T-cell (primary cell): ENCODE measurements at regions not wholly inside any gene's neighbourhood (a gene's known extent, or its start where the extent isn't known, plus 50 kb on each side); places are given as distances from the start of the nearest gene placed in this dataset.

Source experiments
- ATAC-seq, 4 experiments: fragments of 200-7000 bp in 3 of 4; fragments of 150-1000 bp in 1 of 4; cut with Tn5 transposase; replicated peaks in 1 of 4; 1 replicate in 3 of 4; 2 replicates in 1 of 4; pipeline ENCODE4 v1.10.0; 2021; ENCODE audit warnings: moderate library complexity in 3 of 4, mild to moderate bottlenecking in 2 of 4, moderate number of reproducible peaks in 1 of 4
- CTCF ChIA-PET, 2 donors: fragments of 300-600 bp; sonication (Branson Sonifier 250); formaldehyde crosslinking; loops; one replicate each; lab custom pipeline; 2022; ENCODE audit warnings: antibody characterized with exemption in 2 of 2; lab: Charles Lee
- POLR2A ChIA-PET, 2 donors: fragments of 300-600 bp; sonication (Branson Sonifier 250); formaldehyde crosslinking; loops; one replicate each; lab custom pipeline; 2022; ENCODE audit warnings: antibody characterized with exemption in 2 of 2; lab: Charles Lee
- DNase-seq, 35 experiments: peaks; one replicate each; pipeline versions ENCODE4 v3.0.0 to v3.0.0-alpha.2; 2013 to 2023
- H3K27ac ChIP-seq: one replicate; pipeline ENCODE4 v1.5.1; 2013; ENCODE audit warnings: low read length
- H3K27me3 ChIP-seq, 2 experiments: replicated peaks in 1 of 2; 1 replicate in 1 of 2; 2 replicates in 1 of 2; pipeline versions ENCODE4 v1.6.1 to v1.7.0; 2013; ENCODE audit warnings: low read length in 1 of 2, mixed read lengths in 1 of 2; ENCODE audit not compliant: control insufficient read depth in 2 of 2, insufficient read depth in 2 of 2; ENCODE audit errors: extremely low read depth in 1 of 2
- H3K36me3 ChIP-seq, 2 donors: 1 replicate in 1 of 2; 2 replicates in 1 of 2; pipeline versions ENCODE4 v1.6.1 to v1.7.0; 2013; ENCODE audit warnings: low read length in 1 of 2; ENCODE audit not compliant: control insufficient read depth in 2 of 2, insufficient read depth in 1 of 2; ENCODE audit errors: extremely low read depth in 1 of 2
- H3K4me1 ChIP-seq, 2 experiments: 1 replicate in 1 of 2; 2 replicates in 1 of 2; pipeline versions ENCODE4 v1.6.1 to v1.7.0; 2013; ENCODE audit warnings: low read length in 2 of 2, mixed read lengths in 1 of 2; ENCODE audit not compliant: insufficient read depth in 2 of 2, control insufficient read depth in 1 of 2; ENCODE audit errors: extremely low read depth in 1 of 2
- H3K4me3 ChIP-seq, 2 donors: 1 replicate in 1 of 2; 2 replicates in 1 of 2; pipeline versions ENCODE4 v1.5.1 to v1.7.0; 2013; ENCODE audit warnings: mild to moderate bottlenecking in 2 of 2, low read length in 1 of 2, moderate library complexity in 1 of 2; ENCODE audit not compliant: control insufficient read depth in 1 of 2; ENCODE audit errors: extremely low read depth in 1 of 2
- H3K9me3 ChIP-seq: 2 replicates; pipeline ENCODE4 v1.7.0; 2013
- H3K27ac Mint-ChIP-seq, 2 donors: one replicate each; pipeline ENCODE4 v1.8.0; 2020 to 2021; ENCODE audit warnings: mild to moderate bottlenecking in 2 of 2, mixed read lengths in 2 of 2
- H3K27me3 Mint-ChIP-seq, 2 donors: one replicate each; pipeline ENCODE4 v1.8.0; 2021 to 2022; ENCODE audit warnings: mixed read lengths in 2 of 2
- H3K36me3 Mint-ChIP-seq: one replicate; pipeline ENCODE4 v1.8.0; 2021; ENCODE audit warnings: mixed read lengths
- H3K4me1 Mint-ChIP-seq, 3 donors: one replicate each; pipeline ENCODE4 v1.8.0; 2020 to 2022; ENCODE audit warnings: mixed read lengths in 3 of 3, mild to moderate bottlenecking in 1 of 3
- H3K4me3 Mint-ChIP-seq, 3 donors: one replicate each; pipeline ENCODE4 v1.8.0; 2020 to 2022; ENCODE audit warnings: mild to moderate bottlenecking in 3 of 3, mixed read lengths in 3 of 3, moderate library complexity in 3 of 3
- H3K9me3 Mint-ChIP-seq, 3 donors: one replicate each; pipeline ENCODE4 v1.8.0; 2020 to 2022; ENCODE audit warnings: mixed read lengths in 3 of 3
- WGBS: methylation state at CpG from one replicate; pipeline ENCODE4 v1.1.5; 2013; ENCODE audit warnings: missing lambda C conversion rate; ENCODE audit not compliant: insufficient coverage; 5-methylcytosine and 5-hydroxymethylcytosine counted together

GRCh38 chr4:42732776-42733175 is 75.9 kb upstream of the ATP8A1 start:
- no peaks in the 10 kb centered on the region for H3K4me1 ChIP-seq
- DNase-seq, result no peak
- H3K27ac ChIP-seq, result no peak overlapping the region
- no peaks in the 10 kb centered on the region for H3K36me3 ChIP-seq
- H3K27me3 ChIP-seq, result no peaks in the 10 kb centered on the region
- Mint-ChIP-seq H3K36me3 (no peaks in the 10 kb centered on the region), H3K9me3 (peaks cover 0 to 13% (median 10%) of the 10 kb centered on the region in 3 donors), H3K27me3 (peaks cover 0 to 8% of the 10 kb centered on the region in 2 donors), H3K4me1 (no peaks in the 10 kb centered on the region), H3K27ac (no peak overlapping the region), H3K4me3 (no peak overlapping the region)
- ChIA-PET CTCF (interaction anchor here in 1 of 2 donors (0.7 kb wide), 1 partner anchor 262 kb away, joined by 7 read pairs; no protein-coding TSS in a partner anchor), POLR2A (no interaction called here)
- no CpG with 5 or more reads among the region's 5 CpGs for WGBS
- no peak overlapping the region for H3K4me3 ChIP-seq
- H3K9me3 ChIP-seq, result no peaks in the 10 kb centered on the region
- no peak for ATAC-seq

GRCh38 chr4:42729505-42730237 is 72.8 kb upstream of the ATP8A1 start:
- no peaks in the 10 kb centered on the region for H3K36me3 ChIP-seq
- no peaks in the 10 kb centered on the region for H3K36me3 Mint-ChIP-seq
- WGBS, result no CpG with 5 or more reads among the region's 4 CpGs
- no peaks in the 10 kb centered on the region for H3K4me1 ChIP-seq
- CTCF ChIA-PET, result no interaction called here
- H3K9me3 ChIP-seq, result no peaks in the 10 kb centered on the region
- no peak overlapping the region for H3K4me3 ChIP-seq
- DNase-seq, result no peak
- POLR2A ChIA-PET, result no interaction called here
- peaks cover 0 to 13% (median 10%) of the 10 kb centered on the region in 3 donors for H3K9me3 Mint-ChIP-seq
- H3K4me3 Mint-ChIP-seq, result no peak overlapping the region
- peaks cover 0 to 5% of the 10 kb centered on the region in 2 donors for H3K27me3 Mint-ChIP-seq
- H3K27ac Mint-ChIP-seq, result no peak overlapping the region
- no peaks in the 10 kb centered on the region for H3K27me3 ChIP-seq
- no peaks in the 10 kb centered on the region for H3K4me1 Mint-ChIP-seq
- H3K27ac ChIP-seq, result no peak overlapping the region
- no peak for ATAC-seq

DNA sequence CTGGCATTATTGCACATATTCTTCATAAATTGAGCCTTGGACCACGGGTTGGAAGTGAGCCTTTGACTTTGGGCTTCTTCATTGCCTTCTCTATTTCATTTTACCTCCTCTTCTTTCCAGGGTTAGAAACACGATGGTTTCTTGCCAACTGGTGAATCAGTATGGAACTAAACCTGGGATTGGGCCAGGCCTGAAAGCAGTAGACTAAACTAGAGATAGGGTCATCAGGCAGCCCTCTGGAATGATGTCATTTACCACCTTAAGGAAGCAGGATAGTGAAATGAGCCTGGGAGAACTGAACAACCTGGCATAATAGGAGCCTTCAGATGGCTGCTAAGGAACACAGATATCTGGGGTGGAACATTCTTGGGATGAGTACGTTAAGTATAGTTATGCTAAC is 67.5 kb upstream of the ATP8A1 start:
- H3K9me3 Mint-ChIP-seq, result peaks cover 3 to 17% (median 9%) of the 10 kb centered on the region in 3 donors
- DNase-seq (no peak), ATAC-seq (no peak)
- WGBS, result no CpG with 5 or more reads among the region's 3 CpGs
- Histone ChIP-seq H3K36me3 (no peaks in the 10 kb centered on the region), H3K27me3 (no peaks in the 10 kb centered on the region), H3K4me3 (no peak overlapping the region), H3K27ac (no peak overlapping the region), H3K4me1 (no peaks in the 10 kb centered on the region), H3K9me3 (no peaks in the 10 kb centered on the region)
- POLR2A ChIA-PET, result no interaction called here
- peaks cover 0 to 4% (median 0%) of the 10 kb centered on the region in 3 donors for H3K4me1 Mint-ChIP-seq
- H3K4me3 Mint-ChIP-seq, result no peak overlapping the region
- H3K27ac Mint-ChIP-seq, result no peak overlapping the region
- CTCF ChIA-PET, result no interaction called here
- no peaks in the 10 kb centered on the region for H3K27me3 Mint-ChIP-seq
- no peaks in the 10 kb centered on the region for H3K36me3 Mint-ChIP-seq

- no peak overlapping the region for H3K27ac Mint-ChIP-seq
These were observed 63.6 kb upstream of the ATP8A1 start for GRCh38 chr4:42720533-42720932.

DNA sequence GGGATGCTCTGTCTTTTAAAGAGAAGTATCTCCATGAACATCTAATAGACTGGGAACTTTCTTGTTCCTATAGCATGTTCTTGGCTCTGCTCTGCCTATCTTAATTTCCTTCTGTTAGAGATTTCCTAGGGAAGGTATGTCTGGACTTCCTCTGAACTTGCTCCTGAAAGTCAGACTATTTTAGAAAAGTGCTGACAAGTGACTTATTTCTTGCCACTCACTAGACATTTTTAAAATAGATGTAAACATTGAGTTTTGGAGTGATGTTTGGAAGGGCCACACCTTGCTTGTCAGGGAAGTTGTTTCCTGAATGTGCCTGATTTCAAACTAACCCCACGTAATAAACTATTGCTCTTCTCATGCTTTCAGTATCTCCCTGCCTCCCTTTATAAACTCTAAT is 62.4 kb upstream of the ATP8A1 start:
- ChIA-PET POLR2A (no interaction called here), CTCF (no interaction called here)
- ATAC-seq, result no peak
- H3K27ac Mint-ChIP-seq, result no peak overlapping the region
- H3K27me3 Mint-ChIP-seq, result no peaks in the 10 kb centered on the region
- Histone ChIP-seq H3K27ac (no peak overlapping the region), H3K4me1 (peaks cover 0 to 7% of the 10 kb centered on the region in 2 experiments), H3K9me3 (no peaks in the 10 kb centered on the region), H3K4me3 (no peak overlapping the region), H3K27me3 (no peaks in the 10 kb centered on the region), H3K36me3 (no peaks in the 10 kb centered on the region)
- no peak for DNase-seq
- H3K9me3 Mint-ChIP-seq, result peaks cover 0 to 7% (median 6%) of the 10 kb centered on the region in 3 donors
- no CpG with 5 or more reads among the region's 1 CpG for WGBS
- peaks cover 0 to 9% (median 9%) of the 10 kb centered on the region in 3 donors for H3K4me1 Mint-ChIP-seq
- H3K4me3 Mint-ChIP-seq, result no peak overlapping the region
- no peaks in the 10 kb centered on the region for H3K36me3 Mint-ChIP-seq

More at GRCh38 chr4:42720533-42720932, 63.6 kb upstream of the ATP8A1 start:
- Histone ChIP-seq H3K4me1 (peaks cover 0 to 7% of the 10 kb centered on the region in 2 experiments), H3K9me3 (no peaks in the 10 kb centered on the region), H3K4me3 (no peak overlapping the region), H3K27me3 (no peaks in the 10 kb centered on the region), H3K36me3 (no peaks in the 10 kb centered on the region), H3K27ac (no peak overlapping the region)
- Mint-ChIP-seq H3K36me3 (no peaks in the 10 kb centered on the region), H3K4me1 (peaks cover 0 to 9% (median 9%) of the 10 kb centered on the region in 3 donors), H3K27me3 (no peaks in the 10 kb centered on the region), H3K4me3 (no peak overlapping the region), H3K9me3 (peaks cover 0 to 7% (median 6%) of the 10 kb centered on the region in 3 donors)
- ATAC-seq (no peak), DNase-seq (no peak)
- POLR2A ChIA-PET, result no interaction called here
- CTCF ChIA-PET, result no interaction called here
- no CpG with 5 or more reads among the region's 1 CpG for WGBS

DNA sequence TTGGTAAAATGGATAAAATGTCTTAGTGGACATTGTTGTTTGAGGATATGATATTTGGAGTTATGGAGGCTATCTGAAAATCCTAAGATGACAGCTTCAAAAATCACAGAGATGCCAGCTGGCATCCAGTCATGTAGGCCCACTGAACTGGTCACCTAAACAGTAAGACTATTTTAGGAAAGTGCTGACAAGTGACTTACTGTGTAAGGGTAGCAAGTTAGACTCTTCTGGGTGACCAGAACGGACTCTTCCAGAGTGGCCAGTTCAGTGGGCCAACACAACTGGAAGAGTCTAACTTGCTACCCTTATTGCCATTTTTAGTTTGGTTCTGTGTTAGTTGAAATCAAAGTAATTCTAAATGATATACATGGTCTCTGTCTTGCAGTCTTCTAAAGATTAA is 61.4 kb upstream of the ATP8A1 start:
- Mint-ChIP-seq H3K27me3 (no peaks in the 10 kb centered on the region), H3K4me1 (peaks cover 0 to 9% (median 9%) of the 10 kb centered on the region in 3 donors), H3K36me3 (no peaks in the 10 kb centered on the region), H3K4me3 (no peak overlapping the region), H3K9me3 (peaks cover 0 to 6% (median 3%) of the 10 kb centered on the region in 3 donors), H3K27ac (no peak overlapping the region)
- H3K9me3 ChIP-seq, result no peaks in the 10 kb centered on the region
- no peak overlapping the region for H3K27ac ChIP-seq
- peaks cover 0 to 7% of the 10 kb centered on the region in 2 experiments for H3K4me1 ChIP-seq
- CTCF ChIA-PET, result interaction anchor here in 1 of 2 donors (0.7 kb wide), 1 partner anchor 10 kb away, joined by 3 read pairs; no protein-coding TSS in a partner anchor
- DNase-seq, result no peak
- H3K4me3 ChIP-seq, result no peak overlapping the region
- peaks cover 0 to 2% of the 10 kb centered on the region in 2 experiments for H3K27me3 ChIP-seq
- no peaks in the 10 kb centered on the region for H3K36me3 ChIP-seq
- no peak for ATAC-seq
- POLR2A ChIA-PET, result interaction anchor here in 1 of 2 donors (0.7 kb wide), 1 partner anchor 8 kb away, joined by 3 read pairs; no protein-coding TSS in a partner anchor
- WGBS, result 17% methylated on average over 1 of the region's 1 CpG
